Right lung (tissue), 2 donors: ENCODE measurements at regions not wholly inside any gene's neighbourhood (a gene's known extent, or its start where the extent isn't known, plus 50 kb on each side); places are given as distances from the start of the nearest gene placed in this dataset.

ENCODE experiments used
- DNase-seq, 2 donors: peaks; one replicate each; pipeline ENCODE4 v3.0.0-alpha.2; 2013

- DNase-seq = no peak
Measured at GRCh38 chr15:97168704-97169475, 791.6 kb upstream of the ARRDC4 start.

GRCh38 chr15:97171556-97171955, 788.9 kb upstream of the ARRDC4 start:
- no peak for DNase-seq

- no peak for DNase-seq
Measured at GRCh38 chr15:97174886-97175540, 785.5 kb upstream of the ARRDC4 start.

- DNase-seq = no peak
Measured at GRCh38 chr15:97177151-97177577, 783.3 kb upstream of the ARRDC4 start.

DNA sequence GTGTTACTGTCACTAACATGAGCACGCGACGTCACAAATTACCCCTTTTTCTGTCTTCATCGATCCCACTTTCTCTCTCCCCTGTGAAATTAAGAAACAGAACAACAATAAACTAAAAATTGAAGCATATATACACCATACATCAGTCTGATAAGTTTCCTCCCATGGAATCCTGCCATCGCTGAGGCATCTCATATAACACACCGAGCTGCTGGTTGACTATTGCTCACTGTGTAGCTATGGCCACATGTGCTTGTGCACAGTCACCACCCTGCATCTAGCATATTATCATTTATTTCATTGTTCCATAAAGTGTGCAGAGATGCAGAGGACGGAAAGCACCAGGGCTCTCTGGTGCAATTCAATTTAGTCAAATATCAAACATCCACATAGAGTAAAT, 777.9 kb upstream of the ARRDC4 start:
- no peak for DNase-seq

GRCh38 chr15:97189162-97189780, 771.2 kb upstream of the ARRDC4 start:
- peak; percentile 63 to 66 for DNase-seq

DNA sequence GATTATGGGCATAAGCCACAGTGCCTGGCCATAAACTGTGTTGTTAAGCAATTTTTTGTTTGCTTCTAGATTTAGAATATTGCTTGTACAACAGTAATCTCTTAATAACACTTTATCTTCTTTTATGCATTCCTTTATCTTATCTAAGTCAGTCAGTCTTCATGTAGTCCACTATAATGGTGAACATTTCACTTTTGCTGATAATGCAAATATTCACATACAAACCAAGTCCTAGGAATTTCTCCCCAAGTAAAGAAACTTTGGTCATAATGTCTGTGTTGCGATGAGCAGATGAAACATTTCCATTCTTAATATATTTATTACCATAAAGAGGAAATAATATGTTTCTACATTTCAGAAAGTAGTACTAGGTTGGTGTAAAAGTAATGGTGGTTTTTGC, 765.8 kb upstream of the ARRDC4 start:
- DNase-seq = no peak

GRCh38 chr15:97196048-97197014, 764.2 kb upstream of the ARRDC4 start:
- DNase-seq = no peak

GRCh38 chr15:97199393-97200051, 761.0 kb upstream of the ARRDC4 start:
- DNase-seq = no peak

- DNase-seq = no peak
Measured at GRCh38 chr15:97200161-97200560, 760.3 kb upstream of the ARRDC4 start.

DNA sequence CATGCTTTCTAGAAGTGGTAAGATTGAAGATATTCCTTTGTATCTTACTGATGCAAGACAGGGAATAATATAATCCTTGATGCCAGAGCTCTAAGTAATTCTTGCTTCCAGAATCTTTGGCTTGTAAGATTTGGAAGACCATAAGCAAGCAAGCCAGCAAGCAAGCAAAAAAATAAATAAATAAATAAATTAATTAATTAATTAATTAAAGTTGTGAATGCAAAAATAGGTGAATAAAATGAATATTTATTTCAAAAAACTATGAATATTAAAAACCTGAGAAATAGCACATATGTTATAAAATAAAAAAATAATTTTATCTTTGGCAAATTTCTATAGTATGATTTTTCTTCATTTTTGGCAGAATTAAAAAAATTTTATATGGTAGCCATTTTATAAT, 750.2 kb upstream of the ARRDC4 start:
- DNase-seq = no peak

DNA sequence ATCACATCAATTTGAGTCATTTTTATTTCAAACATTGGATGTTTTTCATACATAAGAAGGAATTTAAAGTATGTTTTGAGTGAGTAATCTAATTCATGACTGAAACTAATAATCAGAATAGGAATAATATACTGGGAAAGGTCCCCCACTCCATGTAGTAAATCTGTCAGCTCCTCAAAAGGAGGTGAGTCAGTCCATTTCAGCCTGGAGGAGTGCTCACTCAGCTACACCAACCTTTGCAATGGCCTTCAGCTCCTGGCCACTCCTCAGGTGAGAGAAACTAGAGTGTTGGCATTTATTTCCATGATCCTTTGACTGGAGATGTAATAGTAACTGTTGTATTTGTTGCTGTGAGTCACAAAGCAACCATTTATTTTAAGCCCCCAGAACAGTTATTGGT, 744.9 kb upstream of the ARRDC4 start:
- no peak for DNase-seq

GRCh38 chr15:97224191-97224641, 736.3 kb upstream of the ARRDC4 start:
- no peak for DNase-seq

DNA sequence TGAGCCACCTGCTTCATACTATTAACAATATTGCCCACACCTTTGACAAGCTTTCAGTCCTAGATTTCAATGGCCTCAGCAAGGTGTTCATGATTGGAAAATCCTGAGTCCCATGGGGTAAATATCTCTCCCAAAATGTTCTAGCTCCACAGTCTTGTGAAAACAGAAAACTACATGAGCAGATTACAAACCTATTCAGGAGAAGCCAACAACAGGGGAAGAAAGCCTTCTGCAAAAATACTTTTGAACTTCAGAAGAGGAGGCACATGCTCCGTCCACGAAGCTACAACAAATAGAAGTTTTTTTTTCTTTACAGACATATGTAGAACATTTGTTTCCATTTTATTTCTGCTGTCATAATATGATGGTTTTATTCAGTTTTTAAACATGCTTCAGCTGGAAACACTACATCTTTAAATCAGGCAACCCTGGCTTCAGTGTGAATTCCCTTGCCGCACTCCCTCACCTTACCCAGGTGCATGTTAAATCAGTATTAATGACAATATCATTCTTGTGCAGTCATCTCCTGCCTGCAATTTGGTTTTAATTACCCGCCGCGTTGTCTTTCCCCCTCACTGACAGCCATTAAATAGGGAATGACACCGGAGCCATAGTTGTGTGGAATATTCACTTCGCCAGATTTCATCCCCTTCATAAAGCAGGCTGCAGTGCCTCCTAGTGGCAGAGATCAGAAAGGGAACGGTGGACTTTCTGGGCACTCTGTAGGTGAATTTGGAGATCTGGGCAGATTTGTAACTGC, 725.5 kb upstream of the ARRDC4 start:
- DNase-seq = peak; percentile 43 to 65

- no peak for DNase-seq
Measured at GRCh38 chr15:97235611-97235985, 724.9 kb upstream of the ARRDC4 start.

DNA sequence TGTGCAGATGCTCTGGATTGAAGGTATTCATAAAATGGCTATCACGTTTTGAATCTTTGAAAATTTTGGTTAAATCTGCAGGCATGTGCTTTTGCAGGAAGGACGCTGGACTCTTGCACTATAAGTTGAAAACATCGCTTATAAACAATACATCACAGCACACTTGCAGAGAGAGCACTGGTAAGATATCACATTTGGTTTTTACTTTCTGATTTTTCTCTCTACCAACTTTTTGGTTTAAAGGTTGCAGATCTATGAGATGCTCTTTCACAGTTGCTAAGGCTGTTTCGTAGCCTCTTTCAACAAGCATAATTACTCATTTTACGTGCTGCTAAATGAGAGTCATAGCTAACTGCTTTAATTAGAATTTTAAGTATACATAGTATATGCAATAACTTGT, 724.4 kb upstream of the ARRDC4 start:
- DNase-seq = no peak

GRCh38 chr15:97237160-97237559, 723.3 kb upstream of the ARRDC4 start:
- DNase-seq = no peak

GRCh38 chr15:97248376-97248775, 712.1 kb upstream of the ARRDC4 start:
- no peak for DNase-seq

DNA sequence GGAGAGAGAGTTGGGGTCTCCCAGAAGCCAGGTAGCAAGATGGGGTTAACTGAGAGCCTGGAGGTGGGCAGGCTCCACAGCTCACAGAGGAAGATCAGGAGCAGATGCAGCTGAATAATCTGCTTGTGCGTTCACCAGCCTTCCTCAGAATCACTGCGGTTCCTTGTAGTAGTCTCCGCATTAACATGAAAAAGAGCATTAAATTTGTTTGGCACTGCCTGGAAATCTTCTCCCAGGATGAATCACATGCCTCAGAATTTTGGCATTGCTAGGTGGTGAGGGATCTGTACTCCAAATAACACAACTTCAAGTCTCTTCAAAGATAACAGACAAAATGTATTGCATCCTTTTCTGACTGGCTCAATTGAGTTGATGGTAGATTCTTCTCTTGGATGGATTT, 700.6 kb upstream of the ARRDC4 start:
- no peak for DNase-seq

DNA sequence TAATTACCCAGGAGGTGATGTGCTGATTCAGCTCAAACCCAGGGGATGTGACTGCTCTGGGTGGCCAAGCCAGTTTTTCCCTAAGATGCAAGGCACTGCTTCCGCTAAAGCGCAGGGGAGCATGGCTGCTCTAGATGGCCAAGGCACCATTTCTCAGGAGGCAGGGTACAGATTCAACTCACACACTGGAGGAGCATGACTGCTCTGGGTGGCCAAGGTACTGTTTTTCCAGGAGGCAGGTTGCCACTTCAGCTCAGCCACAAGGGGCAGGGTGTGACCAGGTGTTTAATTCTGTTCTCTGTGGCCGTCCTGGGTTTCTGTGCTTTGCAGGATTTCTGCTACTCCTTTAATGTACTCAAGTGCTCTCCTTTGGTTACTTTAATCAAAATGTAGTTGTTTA, 659.3 kb upstream of the ARRDC4 start:
- no peak for DNase-seq

DNA sequence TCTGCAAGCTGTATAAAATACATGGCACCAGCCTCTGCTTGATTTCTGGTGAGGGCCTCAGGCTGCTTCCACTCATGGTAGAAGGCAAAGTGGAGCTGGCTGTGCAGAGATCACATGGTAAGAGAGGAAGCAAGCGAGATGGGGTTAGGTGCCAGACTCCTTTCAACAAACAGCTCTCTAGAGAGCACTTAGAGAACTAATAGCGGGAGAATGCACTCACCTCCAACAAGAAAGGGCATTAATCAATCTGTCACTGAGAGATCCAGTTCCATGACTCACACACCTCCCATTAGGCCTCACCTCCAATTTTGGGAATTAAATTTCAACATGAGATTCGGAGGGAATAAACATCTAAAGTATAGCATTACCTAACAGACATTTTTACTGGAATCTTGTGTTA, 644.1 kb upstream of the ARRDC4 start:
- DNase-seq = no peak
